ENCODE measurements at regions not wholly inside any gene's neighbourhood (a gene's known extent, or its start where the extent isn't known, plus 50 kb on each side); places are given as distances from the start of the nearest gene placed in this dataset.

DNA sequence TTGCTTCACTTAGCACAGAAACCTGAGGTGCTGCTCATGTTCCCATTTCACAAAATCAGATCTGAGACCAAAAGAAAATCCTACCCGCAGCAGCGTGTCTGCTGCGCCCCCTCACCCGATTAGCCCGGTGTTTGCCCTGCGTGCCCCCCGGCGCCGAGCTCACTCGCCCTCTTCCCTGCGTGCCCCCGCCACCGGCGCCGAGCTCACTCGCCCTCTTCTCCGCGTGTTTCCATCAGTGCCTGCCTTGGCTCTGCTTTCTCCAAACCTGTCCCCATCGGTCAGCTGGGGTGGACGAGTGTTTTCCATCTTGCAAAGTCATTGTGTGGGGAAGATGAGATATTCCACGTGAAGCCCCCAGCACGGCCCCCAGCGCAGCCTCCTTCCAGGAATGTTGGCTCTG, 225.3 kb upstream of the PITRM1 start:
- DNase-seq (ENCODE audit: low read depth, low spot score): no peak
- H3K4me3 ChIP-seq (ENCODE audit: low read depth, low read length): no peak overlapping the region
- ChIA-PET POLR2A (no interaction called here), CTCF (no interaction called here)
- TF ChIP-seq, protein P1, sequence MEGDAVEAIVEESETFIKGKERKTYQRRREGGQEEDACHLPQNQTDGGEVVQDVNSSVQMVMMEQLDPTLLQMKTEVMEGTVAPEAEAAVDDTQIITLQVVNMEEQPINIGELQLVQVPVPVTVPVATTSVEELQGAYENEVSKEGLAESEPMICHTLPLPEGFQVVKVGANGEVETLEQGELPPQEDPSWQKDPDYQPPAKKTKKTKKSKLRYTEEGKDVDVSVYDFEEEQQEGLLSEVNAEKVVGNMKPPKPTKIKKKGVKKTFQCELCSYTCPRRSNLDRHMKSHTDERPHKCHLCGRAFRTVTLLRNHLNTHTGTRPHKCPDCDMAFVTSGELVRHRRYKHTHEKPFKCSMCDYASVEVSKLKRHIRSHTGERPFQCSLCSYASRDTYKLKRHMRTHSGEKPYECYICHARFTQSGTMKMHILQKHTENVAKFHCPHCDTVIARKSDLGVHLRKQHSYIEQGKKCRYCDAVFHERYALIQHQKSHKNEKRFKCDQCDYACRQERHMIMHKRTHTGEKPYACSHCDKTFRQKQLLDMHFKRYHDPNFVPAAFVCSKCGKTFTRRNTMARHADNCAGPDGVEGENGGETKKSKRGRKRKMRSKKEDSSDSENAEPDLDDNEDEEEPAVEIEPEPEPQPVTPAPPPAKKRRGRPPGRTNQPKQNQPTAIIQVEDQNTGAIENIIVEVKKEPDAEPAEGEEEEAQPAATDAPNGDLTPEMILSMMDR (IDR thresholded peaks at IDR 0.05; ENCODE audit: insufficient read depth, low read length, missing control alignments): no peak

DNA sequence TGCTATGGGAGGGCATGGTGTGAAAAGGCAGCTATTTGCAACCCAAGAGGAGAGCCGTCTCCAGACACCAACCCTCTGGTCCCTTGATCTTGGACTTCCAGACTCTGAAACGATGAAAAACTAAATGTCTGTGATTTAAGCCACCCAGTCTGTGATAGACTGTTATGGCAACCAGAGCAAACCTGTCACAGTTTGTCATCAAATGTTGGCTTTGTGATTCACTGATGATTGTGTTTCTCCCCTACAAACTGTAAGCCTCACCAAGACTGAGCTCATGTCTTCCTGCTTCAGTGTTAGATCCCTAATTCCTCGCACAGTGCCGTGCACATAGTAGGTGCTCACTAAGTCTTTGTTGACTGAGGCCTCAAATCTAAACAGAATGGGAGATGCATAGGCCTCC, 224.6 kb upstream of the PITRM1 start:
- H3K4me3 ChIP-seq (ENCODE audit: low read depth, low read length): no peak overlapping the region
- ChIA-PET POLR2A (no interaction called here), CTCF (interaction anchor here (1.0 kb wide), 1 partner anchor 10 kb away, joined by 3 read pairs; no protein-coding TSS in a partner anchor)
- DNase-seq (ENCODE audit: low read depth, low spot score): no peak
- TF ChIP-seq, protein P1 (IDR thresholded peaks at IDR 0.05; ENCODE audit: insufficient read depth, low read length, missing control alignments): no peak

DNA sequence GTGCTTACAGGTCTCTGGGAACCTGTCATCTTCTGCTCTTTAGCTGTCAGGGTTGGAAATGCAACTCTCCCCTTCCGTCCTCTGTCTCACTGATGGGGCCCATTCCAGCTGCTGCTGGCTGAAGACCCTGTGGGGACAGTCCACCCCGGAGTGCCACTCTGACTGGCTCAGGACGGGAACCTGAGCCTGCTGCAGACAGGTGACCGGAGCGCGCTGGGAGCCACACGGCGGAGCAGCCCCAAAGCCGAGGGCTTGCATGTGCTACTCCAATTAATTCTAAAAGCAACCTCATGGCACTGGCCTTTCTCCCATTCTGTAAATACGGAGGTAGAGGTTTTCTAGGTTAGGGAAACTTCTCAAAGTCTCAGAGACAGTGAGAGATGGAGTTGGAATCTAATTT, 223.5 kb upstream of the PITRM1 start:
- no peak overlapping the region for H3K4me3 ChIP-seq (ENCODE audit: low read depth, low read length)
- TF ChIP-seq, protein P1 (IDR thresholded peaks at IDR 0.05; ENCODE audit: insufficient read depth, low read length, missing control alignments): no peak
- CTCF ChIA-PET: interaction anchor here (1.0 kb wide), 1 partner anchor 10 kb away, joined by 3 read pairs; no protein-coding TSS in a partner anchor
- POLR2A ChIA-PET: no interaction called here
- DNase-seq (ENCODE audit: low read depth, low spot score): no peak

DNA sequence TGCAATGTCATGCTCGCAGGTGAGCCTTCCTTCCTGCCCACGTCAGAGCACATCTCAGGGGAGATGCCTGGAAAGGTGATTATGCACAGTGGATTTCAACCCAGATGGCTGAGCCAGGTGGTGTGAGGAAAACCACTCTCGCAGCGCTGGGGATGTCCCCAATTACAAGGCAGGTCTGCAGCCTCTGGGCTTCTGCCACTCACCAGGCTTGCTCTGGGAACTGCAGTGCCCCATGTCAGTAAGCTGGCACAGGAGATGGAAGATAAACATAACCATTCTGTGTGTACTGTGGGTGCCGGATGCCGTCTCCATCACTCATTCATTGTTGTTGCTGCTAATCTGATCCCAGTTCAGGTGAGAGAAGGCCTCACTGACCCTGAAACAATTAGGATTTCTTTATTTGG, 222.9 kb upstream of the PITRM1 start:
- H3K4me3 ChIP-seq (ENCODE audit: low read depth, low read length): no peak overlapping the region
- no peak for DNase-seq (ENCODE audit: low read depth, low spot score)
- ChIA-PET CTCF (interaction anchor here (0.6 to 1.0 kb wide), 2 partner anchors 9 to 467 kb away, joined by 3 read pairs; no protein-coding TSS in a partner anchor), POLR2A (no interaction called here)
- TF ChIP-seq, protein P1 (IDR thresholded peaks at IDR 0.05; ENCODE audit: insufficient read depth, low read length, missing control alignments): no peak

DNA sequence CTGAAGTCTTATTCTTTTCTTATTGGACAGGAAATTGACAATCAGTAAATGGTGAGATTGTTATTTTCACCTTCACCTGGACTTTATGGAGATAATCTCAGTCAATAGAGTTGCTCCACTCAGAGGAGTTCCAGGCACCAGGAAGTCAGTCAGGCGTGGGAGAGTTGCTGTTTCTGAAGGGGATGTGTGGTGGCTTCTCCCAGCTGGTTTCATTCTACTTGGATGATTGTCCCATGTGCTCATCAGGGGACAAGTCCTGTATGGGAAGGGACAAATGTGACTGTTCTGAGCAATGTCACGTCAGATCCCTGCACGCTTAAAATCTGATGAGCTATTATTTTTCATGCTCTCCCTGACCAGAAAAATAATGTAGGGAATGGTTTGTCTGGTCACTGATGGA, 222.5 kb upstream of the PITRM1 start:
- no peak for DNase-seq (ENCODE audit: low read depth, low spot score)
- ChIA-PET CTCF (interaction anchor here (0.6 to 1.3 kb wide), 2 partner anchors 466 to 1262 kb away, joined by 3 read pairs; no protein-coding TSS in a partner anchor), POLR2A (no interaction called here)
- TF ChIP-seq, protein P1 (IDR thresholded peaks at IDR 0.05; ENCODE audit: insufficient read depth, low read length, missing control alignments): no peak
- H3K4me3 ChIP-seq (ENCODE audit: low read depth, low read length): no peak overlapping the region

DNA sequence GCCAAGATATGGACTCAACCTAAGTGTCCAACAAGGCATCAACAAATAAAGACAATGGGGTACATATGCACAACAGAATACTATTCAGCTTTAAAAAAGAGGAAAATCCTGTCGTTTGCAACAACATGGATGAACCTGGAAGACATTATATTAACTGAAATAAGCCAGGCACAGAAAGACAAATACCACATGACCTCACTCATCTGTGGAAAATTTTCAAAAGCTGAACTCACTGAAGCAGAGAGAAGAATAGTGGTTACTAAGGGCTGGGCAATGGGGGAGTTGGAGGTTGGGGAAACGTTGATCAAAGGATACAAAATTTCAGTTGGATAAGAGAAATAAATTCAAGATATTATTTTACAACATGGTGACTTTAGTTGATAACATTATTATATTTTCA, 221.4 kb upstream of the PITRM1 start:
- CTCF ChIA-PET: interaction anchor here (1.0 to 1.3 kb wide), 2 partner anchors 10 to 1263 kb away, joined by 3 to 6 read pairs; no protein-coding TSS in a partner anchor
- TF ChIP-seq, protein P1 (IDR thresholded peaks at IDR 0.05; ENCODE audit: insufficient read depth, low read length, missing control alignments): no peak
- no peak for DNase-seq (ENCODE audit: low read depth, low spot score)
- no peak overlapping the region for H3K4me3 ChIP-seq (ENCODE audit: low read depth, low read length)
- POLR2A ChIA-PET: no interaction called here

Measured in AG04449 (cell line).